Esophagus squamous epithelium (tissue), 4 donors: ENCODE measurements at regions not wholly inside any gene's neighbourhood (a gene's known extent, or its start where the extent isn't known, plus 50 kb on each side); places are given as distances from the start of the nearest gene placed in this dataset.

Source experiments
- POLR2A ChIP-seq, 4 donors: fragments of 450-650 bp; IDR thresholded peaks; one replicate each; pipeline ENCODE4 v1.6.1; 2017; ENCODE audit warnings: antibody characterized with exemption in 4 of 4, mild to moderate bottlenecking in 4 of 4, moderate library complexity in 3 of 4
- TF ChIP-seq, protein P1 (sequence below), 6 experiments: fragments of 450-650 bp in 4 of 6; fragments of 200-600 bp in 2 of 6; sonication (generic) in 2 of 6; IDR thresholded peaks; one replicate each; pipeline ENCODE4 v1.5.1; 2016 to 2019; ENCODE audit warnings: antibody characterized with exemption in 6 of 6, mild to moderate bottlenecking in 4 of 6, moderate library complexity in 4 of 6

DNA sequence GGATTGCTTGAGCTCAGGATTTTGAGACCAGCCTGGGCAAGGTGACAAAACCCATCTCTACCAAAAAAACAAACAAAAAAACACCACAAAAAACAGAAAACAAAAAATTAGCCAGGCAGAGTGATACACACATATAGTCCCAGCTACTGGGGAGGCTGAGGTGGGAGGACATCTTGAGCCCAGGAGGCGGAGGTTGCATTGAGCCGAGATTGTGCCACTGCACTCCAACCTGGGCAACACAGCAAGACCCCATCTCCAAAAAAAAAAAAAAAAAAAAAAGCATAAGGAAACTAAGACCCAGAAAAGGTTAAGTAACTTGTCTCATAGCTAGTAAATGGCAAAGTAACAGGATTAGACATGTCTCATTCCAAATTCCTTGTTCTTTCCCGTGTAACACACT, 56.3 kb upstream of the PSMA6 start:
- TF ChIP-seq, protein P1, sequence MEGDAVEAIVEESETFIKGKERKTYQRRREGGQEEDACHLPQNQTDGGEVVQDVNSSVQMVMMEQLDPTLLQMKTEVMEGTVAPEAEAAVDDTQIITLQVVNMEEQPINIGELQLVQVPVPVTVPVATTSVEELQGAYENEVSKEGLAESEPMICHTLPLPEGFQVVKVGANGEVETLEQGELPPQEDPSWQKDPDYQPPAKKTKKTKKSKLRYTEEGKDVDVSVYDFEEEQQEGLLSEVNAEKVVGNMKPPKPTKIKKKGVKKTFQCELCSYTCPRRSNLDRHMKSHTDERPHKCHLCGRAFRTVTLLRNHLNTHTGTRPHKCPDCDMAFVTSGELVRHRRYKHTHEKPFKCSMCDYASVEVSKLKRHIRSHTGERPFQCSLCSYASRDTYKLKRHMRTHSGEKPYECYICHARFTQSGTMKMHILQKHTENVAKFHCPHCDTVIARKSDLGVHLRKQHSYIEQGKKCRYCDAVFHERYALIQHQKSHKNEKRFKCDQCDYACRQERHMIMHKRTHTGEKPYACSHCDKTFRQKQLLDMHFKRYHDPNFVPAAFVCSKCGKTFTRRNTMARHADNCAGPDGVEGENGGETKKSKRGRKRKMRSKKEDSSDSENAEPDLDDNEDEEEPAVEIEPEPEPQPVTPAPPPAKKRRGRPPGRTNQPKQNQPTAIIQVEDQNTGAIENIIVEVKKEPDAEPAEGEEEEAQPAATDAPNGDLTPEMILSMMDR (IDR thresholded peaks at IDR 0.05), result no peak
- TF ChIP-seq POLR2A (IDR thresholded peaks at IDR 0.05), result no peak
